ENCODE measurements at regions not wholly inside any gene's neighbourhood (a gene's known extent, or its start where the extent isn't known, plus 50 kb on each side); places are given as distances from the start of the nearest gene placed in this dataset.

DNA sequence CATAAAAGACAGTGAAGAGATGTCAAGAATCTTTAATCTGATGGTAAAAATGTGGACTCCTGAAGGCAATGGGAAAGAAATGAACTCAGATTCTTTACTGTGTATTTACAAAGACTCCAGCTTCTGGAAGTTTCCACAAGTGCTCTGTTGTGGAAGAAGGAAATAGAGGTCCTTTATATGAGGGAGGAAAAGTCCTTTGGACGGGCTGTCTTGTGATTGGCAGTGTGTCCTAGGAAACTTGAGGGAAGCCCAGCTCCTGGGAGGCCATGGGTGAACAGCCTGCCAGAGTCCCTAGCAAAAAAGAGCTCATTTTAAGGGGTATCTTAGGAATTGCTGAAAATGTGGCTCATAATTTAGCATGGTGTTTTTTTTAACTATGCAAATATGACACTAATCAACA is 92.0 kb downstream of the RNASET2 start:
- no peak for DNase-seq (ENCODE audit: low spot score in 2 of 2)
- intact Hi-C loops (cut with DNase I; ENCODE audit: low total_unique reads), result no loop called here
- 46 to 60% methylated on average over 1 of the region's 1 CpG for WGBS, 2 donors
- H3K4me3 ChIP-seq (ENCODE audit: low read depth, poor library complexity, severe bottlenecking), result no peak overlapping the region
- no peak for TF ChIP-seq POLR2A (IDR thresholded peaks at IDR 0.05)
- TF ChIP-seq, protein P1, sequence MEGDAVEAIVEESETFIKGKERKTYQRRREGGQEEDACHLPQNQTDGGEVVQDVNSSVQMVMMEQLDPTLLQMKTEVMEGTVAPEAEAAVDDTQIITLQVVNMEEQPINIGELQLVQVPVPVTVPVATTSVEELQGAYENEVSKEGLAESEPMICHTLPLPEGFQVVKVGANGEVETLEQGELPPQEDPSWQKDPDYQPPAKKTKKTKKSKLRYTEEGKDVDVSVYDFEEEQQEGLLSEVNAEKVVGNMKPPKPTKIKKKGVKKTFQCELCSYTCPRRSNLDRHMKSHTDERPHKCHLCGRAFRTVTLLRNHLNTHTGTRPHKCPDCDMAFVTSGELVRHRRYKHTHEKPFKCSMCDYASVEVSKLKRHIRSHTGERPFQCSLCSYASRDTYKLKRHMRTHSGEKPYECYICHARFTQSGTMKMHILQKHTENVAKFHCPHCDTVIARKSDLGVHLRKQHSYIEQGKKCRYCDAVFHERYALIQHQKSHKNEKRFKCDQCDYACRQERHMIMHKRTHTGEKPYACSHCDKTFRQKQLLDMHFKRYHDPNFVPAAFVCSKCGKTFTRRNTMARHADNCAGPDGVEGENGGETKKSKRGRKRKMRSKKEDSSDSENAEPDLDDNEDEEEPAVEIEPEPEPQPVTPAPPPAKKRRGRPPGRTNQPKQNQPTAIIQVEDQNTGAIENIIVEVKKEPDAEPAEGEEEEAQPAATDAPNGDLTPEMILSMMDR (IDR thresholded peaks at IDR 0.05), result no peak

- no peak for DNase-seq (ENCODE audit: low spot score in 2 of 2)
- intact Hi-C loops (cut with DNase I; ENCODE audit: low total_unique reads), result no loop called here
- WGBS, 2 donors, result 31 to 38% methylated on average over 18 to 19 of the region's 21 CpGs
- no peak for TF ChIP-seq POLR2A (IDR thresholded peaks at IDR 0.05)
- TF ChIP-seq, protein P1 (IDR thresholded peaks at IDR 0.05), result no peak
- H3K4me3 ChIP-seq (ENCODE audit: low read depth, poor library complexity, severe bottlenecking), result no peak overlapping the region
Observed at GRCh38 chr6:166862978-166863530, 93.3 kb downstream of the RNASET2 start.

- intact Hi-C loops (cut with DNase I; ENCODE audit: low total_unique reads), result no loop called here
- WGBS, 2 donors, result 1 to 2% methylated on average over 32 to 53 of the region's 56 CpGs
- DNase-seq (ENCODE audit: low spot score in 2 of 2), result no peak
- TF ChIP-seq POLR2A (IDR thresholded peaks at IDR 0.05), result no peak
- TF ChIP-seq, protein P1 (IDR thresholded peaks at IDR 0.05), result no peak
- H3K4me3 ChIP-seq (ENCODE audit: low read depth, poor library complexity, severe bottlenecking), result peak overlapping the region; percentile 6
Observed at GRCh38 chr6:166862287-166862977, 93.9 kb downstream of the RNASET2 start.

DNA sequence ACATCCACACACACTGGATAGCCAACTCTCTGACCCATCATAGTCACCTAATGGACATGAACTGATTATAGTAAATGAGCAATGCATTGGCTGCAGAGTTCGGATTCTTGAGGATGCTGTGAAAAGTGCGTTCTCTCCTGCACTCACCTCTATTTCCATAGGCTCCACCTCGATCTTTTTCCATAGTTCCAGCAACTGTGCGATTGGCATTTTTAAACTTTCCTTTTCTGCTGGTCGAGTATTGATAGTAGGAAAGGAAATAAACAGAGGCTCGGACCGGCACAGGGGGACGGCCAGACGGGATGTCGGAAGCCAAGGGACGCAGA is 94.4 kb downstream of the RNASET2 start:
- intact Hi-C loops (cut with DNase I; ENCODE audit: low total_unique reads), result no loop called here

GRCh38 chr6:166861304-166861703 is 95.0 kb downstream of the RNASET2 start:
- H3K4me3 ChIP-seq (ENCODE audit: low read depth, poor library complexity, severe bottlenecking), result no peak overlapping the region
- DNase-seq (ENCODE audit: low spot score in 2 of 2), result no peak
- intact Hi-C loops (cut with DNase I; ENCODE audit: low total_unique reads), result no loop called here
- no peak for TF ChIP-seq POLR2A (IDR thresholded peaks at IDR 0.05)
- TF ChIP-seq, protein P1 (IDR thresholded peaks at IDR 0.05), result no peak
- WGBS, 2 donors, result 69 to 73% methylated on average over 5 of the region's 5 CpGs

More for the DNA sequence above, 94.4 kb downstream of the RNASET2 start:
- TF ChIP-seq, protein P1 (IDR thresholded peaks at IDR 0.05), result no peak
- no peak for TF ChIP-seq POLR2A (IDR thresholded peaks at IDR 0.05)
- peak overlapping the region; percentile 6 for H3K4me3 ChIP-seq (ENCODE audit: low read depth, poor library complexity, severe bottlenecking)
- 2 to 4% methylated on average over 11 of the region's 11 CpGs for WGBS, 2 donors
- no peak for DNase-seq (ENCODE audit: low spot score in 2 of 2)

GRCh38 chr6:166860392-166860791 is 96.0 kb downstream of the RNASET2 start:
- intact Hi-C loops (cut with DNase I; ENCODE audit: low total_unique reads), result no loop called here
- WGBS, 2 donors, result 63 to 78% methylated on average over 6 of the region's 6 CpGs
- H3K4me3 ChIP-seq (ENCODE audit: low read depth, poor library complexity, severe bottlenecking), result no peak overlapping the region

More at GRCh38 chr6:166860392-166860791, 96.0 kb downstream of the RNASET2 start:
- DNase-seq (ENCODE audit: low spot score in 2 of 2), result no peak
- no peak for TF ChIP-seq POLR2A (IDR thresholded peaks at IDR 0.05)
- TF ChIP-seq, protein P1 (IDR thresholded peaks at IDR 0.05), result no peak
